ENCODE measurements at regions not wholly inside any gene's neighbourhood (a gene's known extent, or its start where the extent isn't known, plus 50 kb on each side); places are given as distances from the start of the nearest gene placed in this dataset.

DNA sequence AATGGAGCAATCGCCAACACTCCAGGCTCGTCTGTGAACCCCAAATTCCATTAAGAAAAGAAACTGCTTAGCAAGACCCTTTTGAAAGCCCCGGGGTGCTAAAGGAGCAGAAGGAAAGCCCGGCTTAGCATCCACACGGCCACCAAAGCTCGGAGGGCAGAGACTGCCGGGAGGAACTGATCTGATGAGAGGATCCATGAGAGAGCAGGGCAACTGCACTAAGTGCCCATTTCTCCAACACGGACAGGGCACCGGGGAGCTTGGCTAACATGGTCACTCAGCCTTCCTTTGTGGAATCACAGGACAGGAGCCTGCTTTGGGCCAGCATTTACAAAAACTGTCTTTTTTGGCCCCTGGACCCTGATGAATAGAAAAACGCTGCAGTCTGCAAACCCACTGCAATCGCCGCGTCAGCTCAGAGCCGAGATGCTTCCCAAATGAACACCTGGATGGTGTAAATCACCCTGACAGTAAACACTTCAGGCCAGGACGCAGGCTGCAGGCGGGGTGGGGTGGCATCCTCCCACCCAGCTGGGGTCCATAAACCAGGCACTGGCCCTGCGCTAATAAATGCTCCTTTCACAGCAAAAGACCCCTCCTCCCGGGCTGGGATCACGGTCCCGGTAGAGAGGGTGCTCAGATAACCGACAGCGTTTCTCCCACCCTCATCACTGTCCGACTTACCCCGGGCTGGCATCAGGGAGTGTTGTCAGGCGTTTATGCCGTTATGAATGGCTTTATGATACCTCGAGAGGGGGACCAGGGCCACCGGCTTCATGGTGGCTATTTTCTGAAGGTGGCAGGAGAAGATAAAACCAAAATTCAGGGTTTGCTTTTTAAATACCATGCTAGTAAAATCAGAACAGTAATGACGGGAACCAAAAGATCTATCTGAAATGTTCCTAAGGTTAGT lies 299.5 kb downstream of the IRF8 start:
- DNase-seq (ENCODE audit: low spot score) = no peak

DNA sequence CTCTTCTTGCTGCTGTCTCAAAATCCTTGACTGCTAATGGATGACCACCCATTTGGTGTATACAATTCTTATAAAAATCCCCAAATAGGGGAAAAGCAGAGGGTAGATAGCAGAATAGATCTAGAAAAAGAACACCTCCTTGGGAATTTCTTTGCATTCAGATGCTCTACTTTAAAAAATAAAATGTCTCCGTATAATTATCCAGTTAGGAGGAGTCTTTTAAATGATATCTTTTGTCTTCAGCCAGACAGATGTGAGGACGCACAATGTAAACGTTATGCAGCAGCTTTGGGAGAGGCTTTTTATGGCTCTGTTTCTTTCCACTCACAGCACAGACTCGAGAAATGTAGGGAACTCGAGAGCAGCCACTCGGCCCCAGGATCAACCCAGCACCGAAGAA lies 300.2 kb downstream of the IRF8 start:
- no peak for DNase-seq (ENCODE audit: low spot score)

DNA sequence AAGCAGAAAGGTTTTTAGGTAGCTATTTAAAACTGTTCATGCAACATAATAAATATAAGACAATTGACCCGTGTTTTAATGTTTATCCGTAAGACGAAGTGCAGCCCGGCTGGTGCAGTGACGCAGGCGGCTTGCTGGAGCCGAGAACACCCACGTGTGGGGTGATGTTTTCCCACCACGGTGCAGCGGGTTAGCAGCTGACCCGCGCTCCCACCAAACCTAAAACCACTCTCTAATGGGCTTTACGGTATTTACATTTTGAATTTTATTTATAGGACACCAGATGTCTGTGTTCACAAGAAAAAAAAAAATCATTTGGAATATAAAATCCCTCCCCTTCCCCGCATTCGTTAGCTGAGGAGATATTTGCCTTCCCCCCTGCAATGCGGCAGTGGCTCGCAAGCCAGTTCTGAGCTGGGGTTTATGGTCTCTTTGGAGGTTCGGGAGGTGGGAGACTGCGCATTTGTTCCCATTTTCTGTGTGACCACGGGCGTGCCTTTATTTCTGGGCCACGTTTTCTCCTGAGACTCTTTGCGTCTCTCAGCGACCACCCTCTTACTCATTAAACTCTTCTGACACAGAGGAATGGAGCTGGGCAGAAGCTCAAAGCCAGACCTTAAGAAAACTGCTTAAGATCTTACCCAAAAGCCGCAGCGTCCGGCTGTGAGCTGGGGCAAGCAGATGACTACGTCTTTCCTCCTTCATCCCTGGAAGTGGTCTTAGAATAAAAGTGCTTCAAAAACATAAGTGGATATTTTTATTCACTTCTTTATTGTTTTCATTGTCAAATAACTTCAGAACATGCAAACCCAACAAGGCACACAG lies 301.1 kb downstream of the IRF8 start:
- DNase-seq (ENCODE audit: low spot score) = no peak

DNA sequence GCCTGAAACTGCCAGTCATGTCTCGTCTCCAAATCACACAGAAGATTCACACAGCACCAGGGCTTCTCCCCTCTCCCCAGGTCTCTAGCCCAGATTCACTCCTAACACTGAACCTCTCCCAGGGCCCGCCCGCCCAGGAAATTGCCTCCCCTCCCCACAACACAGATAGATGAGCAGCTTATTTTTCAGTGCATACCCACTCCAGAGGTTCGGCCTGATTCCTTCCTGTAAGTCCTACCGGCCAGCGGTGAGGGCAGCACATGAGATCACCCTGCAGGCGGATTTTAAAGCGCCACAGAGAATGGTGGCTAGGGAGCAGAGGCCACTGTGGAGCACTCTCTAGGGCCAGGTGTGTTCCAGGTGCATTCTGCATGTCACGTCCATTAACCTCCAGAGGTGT lies 301.8 kb downstream of the IRF8 start:
- DNase-seq (ENCODE audit: low spot score) = no peak

DNA sequence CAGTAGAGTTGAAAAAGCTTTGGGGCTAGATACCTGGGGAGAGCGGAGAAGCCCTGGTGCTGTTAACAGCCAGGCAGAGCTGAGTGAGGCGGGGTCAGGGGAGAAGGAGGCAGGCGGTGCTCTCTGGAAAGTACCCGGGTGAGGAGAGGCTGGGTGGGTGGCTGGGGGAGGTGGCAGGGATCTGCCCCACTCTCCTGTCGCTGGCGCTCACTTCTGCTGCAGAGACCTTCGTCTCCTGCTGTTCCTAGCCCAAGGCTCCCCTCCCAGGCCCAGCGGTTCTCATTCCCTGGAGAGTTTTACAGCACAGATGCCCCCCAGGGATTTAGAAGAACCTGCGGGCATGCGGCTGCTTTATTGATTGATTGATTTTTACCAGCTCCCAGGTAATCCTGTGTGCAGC lies 302.8 kb downstream of the IRF8 start:
- DNase-seq (ENCODE audit: low spot score) = no peak

DNA sequence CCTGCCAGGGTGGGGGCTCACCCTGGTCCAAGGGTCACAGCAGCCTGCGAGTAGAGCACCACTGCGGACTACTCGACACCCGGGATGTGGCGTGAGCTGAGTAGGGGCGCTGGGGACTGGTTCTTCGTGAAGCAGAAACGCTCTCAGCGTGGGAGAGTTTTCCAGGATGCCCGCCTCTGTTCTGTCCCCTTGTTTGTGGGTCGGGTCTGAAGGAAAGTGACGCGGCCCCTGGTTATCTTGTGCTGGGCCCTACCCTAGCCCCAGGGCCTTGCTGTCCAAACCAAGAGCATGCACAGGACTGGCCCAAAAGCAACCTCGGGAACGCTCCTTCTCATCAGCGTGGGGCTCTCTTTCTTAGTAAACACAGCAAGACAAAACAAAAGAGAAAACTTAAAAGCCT lies 303.3 kb downstream of the IRF8 start:
- DNase-seq (ENCODE audit: low spot score) = no peak

DNA sequence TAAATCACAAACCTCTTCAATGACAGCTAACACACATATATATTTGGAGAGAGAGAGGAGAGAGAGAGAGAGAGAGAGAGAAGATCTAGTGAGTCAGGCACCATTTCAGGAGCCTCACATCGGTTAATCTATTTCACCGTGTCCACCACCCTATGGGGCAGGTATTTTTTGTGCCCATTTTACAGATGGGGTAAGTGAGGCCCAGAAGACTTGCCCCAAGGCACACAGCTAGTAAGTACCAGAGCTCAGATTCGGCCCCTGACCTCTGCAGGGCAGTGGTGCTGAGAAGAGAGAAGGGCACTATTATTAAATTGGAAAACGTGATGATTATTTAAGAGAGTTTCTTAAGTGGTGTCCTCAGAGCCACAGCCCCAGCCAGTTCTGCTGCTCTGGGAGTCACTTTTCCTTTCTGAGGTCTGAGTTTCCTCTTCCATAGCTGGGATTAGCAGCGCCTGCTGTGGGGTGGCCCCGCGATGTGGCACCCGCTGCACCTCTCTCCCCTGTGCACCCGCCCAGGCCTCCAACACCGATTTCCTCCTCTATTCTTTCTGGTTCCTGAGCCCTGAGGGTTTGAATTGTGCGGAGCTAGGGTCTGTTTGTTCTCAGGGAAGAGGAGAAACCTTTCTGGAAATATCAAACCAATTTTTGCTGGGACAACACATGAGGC lies 303.9 kb downstream of the IRF8 start:
- DNase-seq (ENCODE audit: low spot score) = no peak

DNA sequence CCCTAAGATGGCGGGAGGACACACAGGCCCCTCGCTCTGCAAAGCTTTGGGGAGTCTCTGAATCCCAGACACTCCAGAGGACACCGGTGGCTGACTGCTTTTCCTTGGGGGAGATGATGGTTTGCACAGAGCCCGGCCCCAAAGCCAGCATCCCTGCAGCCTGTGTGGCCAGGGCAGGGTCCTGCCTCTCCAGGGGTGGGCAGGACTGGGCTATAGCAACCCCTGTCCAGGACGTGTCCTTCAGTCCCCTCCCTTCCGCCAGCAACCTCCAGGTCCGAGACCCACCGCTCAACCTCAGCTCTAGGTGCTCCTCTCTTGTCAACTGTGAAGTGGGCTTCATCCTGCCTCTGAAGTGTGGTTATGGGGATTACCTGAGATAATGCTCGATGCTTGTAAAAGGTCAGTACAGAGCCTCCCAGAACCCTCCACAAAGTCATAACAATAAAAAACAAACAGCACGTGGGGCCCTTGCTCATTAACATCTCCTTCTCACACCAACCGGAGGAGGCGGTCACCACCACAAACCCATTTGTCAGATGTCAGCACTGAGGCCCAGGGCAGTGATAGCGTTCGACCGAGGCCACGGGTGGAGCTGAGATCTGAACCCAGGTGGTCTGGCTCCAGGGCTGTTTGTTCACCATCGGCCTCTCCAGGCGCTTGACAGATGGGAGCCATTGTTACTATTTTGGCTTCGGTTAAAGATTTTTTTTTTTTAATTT lies 304.8 kb downstream of the IRF8 start:
- no peak for DNase-seq (ENCODE audit: low spot score)

DNA sequence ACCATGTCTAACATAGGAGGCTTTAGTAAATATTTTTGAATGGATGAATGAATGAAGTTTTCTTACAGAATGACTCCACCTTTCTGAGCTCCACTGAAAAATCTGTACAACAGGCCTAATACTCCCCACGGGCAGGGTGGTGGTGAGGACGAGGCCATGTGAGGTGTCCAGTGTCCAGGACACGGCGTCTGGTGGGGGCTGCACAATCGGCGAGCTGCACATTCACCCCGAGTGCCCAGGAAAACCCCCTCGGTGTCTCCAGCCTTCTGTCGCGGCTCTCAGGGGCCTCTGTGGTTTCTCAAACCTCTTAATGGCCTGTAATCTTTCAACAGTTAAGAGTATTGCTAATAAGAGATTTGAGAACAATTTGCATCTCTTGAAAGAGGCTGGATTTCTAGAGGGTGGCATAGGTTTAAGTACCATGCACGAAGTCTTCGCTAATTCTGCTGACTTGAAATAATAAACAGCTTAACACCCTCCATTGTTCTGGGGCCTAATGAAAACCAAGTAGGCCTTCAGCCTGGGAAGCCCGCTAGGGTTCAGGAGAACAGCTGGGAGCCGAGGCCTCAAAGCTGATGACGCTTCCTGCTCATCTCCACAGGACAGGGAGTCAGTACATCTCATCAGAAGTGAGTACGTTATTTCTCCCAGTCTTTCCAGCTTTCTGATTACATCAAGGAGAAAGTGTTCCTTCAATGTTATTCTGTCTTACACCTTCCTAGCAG lies 304.6 kb upstream of the FOXF1 start:
- DNase-seq (ENCODE audit: low spot score) = no peak

DNA sequence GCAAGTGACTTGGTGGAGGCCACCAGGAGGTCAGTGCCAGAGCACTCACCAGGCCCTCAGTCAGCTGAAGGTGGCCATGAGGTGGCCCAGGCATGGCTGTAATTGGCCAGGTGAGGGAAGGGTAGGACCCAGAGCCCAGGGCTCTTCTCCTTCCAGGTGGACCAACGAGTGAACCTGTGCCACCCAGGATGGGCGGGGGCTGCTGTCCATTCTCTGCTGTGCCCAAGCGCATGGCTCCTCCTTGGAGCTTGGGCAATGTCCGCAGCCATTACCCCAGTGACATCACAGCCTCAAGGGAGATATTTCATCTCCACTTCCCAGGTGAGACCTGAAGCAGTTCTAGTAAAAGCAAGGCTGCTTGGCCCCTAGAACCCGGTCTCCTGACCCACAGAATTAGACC lies 303.0 kb upstream of the FOXF1 start:
- DNase-seq (ENCODE audit: low spot score) = no peak

DNA sequence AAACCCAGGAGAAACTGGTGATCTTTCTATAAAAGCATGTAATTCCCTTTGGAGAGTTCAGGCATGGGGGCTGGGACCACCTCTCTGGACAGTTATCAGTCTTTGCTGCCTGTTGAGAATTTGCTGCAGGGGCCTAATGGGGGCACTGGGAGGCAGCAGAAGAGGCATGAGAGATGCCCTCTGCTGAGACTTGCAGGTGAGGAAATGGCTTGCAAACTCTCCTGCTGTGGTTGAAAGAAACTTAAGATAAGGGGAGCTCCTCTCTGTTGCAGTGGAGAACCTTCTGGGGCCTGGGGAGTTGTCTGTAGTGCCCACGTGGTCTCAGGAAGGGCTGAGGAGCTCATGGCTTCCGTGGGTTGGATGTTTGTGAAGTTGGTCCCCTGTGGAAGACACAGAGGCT lies 301.1 kb upstream of the FOXF1 start:
- DNase-seq (ENCODE audit: low spot score) = no peak

DNA sequence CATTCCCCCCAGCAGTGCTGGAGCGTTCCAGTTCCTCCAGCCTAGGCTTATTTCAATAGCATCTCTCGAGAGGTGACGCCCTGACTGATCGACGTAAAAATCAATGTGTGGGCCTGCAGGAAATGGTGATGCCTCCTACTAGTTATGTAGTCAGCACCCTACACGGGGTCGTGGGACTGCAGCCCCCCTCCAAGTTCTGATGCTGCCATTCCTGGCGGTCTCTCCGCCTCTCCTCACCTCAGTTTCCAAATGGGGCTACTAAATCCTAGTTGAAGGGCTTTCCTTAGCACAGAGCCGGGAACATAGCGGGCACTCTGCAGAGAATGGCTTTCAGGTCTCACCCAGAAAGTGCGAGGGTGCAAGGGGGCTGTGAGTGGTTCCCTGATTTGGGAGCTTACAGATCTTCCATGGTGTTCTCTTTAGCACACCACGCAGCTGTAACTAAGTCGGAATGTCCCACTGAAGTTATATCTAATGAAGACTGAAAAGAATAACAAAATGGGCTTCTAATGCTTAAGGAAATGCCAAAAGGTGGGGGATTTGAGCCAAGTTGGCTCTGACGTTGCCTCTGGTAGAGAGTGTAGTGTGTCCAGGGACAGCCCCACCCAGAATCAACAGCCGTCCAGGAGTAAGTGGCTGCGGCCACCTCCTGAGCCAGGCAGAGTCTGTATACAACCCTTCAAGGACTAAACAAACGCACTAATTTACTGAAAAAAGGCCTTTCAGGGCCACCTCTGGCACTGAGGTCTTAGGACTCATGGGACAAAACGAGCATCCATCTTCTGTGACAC lies 299.7 kb upstream of the FOXF1 start:
- DNase-seq (ENCODE audit: low spot score) = no peak

DNA sequence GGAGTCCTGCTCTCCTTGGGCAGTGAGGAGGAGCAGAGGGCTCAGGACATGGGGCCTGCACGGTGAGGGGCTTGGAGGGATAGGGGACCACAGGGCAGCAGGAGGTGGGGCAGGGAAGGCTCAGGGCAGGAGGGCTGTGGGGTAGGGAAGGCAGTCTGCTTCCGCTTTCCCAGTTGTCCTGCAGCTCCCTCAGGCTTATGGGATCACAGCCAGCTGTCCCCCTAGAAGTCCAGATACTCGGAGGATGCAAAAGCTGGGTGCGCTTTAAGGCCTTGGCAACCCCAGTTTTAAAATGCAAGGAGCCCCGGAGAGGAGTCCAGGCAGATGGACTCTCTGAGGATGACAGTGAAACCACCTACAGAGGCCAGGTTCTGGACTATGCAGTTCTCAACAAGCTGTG lies 299.1 kb upstream of the FOXF1 start:
- no peak for DNase-seq (ENCODE audit: low spot score)

DNA sequence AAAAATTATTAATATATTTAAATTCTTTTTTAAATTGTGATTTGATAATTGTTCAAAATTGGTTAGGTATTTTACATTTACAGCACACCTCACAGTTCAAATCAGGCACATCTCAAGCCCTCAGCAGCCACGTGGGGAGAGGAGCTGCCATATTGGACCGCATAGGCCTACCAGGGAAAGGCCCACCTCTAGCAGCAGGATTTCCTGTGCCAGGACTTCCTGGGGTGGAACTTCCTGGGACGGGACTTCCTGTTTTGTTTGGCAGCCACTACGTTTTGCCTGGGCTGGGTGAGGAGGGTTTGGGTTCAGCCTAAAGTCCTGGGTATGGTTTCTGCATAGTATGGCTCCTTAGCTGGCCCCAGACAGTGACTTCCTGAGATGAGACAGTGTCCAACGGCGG lies 298.5 kb upstream of the FOXF1 start:
- no peak for DNase-seq (ENCODE audit: low spot score)

DNA sequence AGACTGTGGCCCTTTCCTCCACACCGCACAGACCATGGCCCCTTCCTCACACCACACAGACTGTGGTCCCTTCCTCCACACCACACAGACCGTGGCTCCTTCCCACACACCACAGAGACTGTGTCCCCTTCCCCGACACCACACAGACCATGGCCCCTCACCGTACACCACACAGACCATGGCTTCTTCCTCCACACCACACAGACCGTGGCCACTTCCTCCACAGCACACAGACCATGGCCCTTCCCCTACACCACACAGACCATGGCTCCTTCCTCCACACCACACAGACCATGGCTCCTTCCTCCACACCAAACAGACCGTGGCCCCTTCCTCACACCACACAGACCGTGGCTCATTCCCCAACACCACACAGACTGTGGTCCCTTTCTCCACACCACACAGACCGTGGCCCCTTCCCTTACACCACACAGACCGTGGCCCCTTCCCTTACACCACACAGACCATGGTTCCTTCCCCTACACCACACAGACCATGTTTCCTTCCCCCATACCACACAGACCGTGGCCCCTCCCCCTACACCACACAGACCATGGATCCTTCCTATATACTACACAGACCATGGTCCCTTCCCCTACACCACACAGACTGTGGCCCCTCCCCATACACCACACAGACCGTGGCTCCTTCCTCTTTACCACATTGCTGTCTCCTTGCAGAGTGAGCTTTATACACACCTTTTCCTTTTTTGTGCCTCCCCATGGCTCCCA lies 297.5 kb upstream of the FOXF1 start:
- no peak for DNase-seq (ENCODE audit: low spot score)

DNA sequence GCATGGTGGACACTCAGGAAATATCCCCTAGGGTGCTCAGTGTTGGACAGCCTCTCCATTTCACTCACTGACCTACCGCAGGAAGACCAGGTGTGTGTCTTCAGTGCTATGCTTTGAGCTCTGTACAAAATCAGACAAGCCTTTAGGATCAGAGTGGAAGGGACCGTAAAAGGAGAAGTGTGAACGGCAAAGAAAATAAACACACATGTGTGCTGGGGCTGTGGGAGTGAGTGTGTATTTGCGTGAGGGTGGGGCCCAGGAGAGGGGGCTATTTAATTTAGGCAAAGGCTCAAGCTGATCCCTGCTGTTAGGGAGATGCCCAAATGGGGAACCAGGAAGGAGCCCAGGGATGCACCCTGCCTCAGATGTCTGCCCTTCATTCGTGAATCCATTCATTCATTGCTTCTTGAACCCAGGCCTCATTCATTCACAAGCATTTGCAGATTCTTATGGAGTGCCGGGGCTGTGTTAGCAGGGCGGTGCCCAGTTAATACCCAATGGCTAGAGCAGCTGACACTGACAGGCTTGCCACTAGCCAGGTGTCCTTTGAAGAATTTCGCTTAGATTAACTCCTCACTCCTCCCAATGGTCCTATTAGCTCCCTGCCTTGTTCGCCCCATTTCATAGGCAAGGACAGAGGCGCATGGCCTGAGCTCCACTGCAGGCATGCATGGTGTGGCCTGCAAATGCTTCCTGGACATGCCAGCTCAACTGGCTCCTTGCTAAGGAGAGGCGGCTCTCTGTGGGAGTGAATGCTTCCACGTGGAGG lies 296.7 kb upstream of the FOXF1 start:
- no peak for DNase-seq (ENCODE audit: low spot score)

DNA sequence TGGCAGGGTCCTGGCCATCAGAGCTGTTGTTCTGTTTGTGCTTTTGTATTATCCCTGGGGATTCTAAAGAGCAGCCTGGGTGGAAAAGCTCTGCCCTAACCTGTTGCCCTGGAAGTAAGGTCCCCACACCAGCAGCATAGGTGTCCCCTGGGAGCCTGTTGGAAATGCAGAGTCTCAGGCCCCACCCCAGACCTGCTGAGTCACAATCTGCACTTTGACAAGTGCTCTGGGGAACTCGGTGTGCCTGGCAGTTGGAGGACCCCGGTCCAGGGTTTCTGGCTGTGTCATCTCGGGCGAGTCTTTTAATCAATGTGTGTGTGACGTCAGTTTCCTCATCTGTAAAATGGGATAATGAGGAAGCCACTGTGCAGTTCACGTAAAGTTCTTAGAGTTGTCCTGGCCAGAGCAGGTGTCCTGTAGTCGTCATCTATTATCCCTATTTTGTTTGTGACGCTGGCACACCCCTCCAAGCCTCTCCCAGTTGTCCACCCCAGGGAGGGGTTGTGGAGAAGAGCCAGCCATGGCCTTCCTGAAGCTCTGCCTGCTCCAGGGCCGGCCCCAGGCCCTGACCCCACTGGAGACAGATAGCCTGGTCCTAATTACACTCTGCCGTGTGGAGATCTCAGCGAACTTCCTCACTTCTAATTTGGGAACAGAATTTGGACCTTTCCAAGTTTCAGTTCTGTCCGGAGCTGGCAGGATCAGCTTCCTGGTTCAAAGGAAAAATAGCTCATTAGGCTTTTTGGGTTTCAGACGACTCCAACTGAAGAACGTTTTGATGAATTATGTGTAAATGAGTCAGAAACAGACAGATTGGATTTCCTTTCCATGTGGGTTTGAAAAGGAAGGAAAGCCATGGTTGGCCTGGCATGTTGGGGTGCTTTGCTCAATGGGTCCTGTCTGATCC lies 295.7 kb upstream of the FOXF1 start:
- DNase-seq (ENCODE audit: low spot score) = no peak
